CD4-positive, alpha-beta T cell treated with Interleukin-21 for 1 hour (primary cell): ENCODE measurements at regions not wholly inside any gene's neighbourhood (a gene's known extent, or its start where the extent isn't known, plus 50 kb on each side); places are given as distances from the start of the nearest gene placed in this dataset.

Experiments used
- DNase-seq: peaks from one replicate; pipeline ENCODE4 v3.0.0-alpha.2; 2020

DNA sequence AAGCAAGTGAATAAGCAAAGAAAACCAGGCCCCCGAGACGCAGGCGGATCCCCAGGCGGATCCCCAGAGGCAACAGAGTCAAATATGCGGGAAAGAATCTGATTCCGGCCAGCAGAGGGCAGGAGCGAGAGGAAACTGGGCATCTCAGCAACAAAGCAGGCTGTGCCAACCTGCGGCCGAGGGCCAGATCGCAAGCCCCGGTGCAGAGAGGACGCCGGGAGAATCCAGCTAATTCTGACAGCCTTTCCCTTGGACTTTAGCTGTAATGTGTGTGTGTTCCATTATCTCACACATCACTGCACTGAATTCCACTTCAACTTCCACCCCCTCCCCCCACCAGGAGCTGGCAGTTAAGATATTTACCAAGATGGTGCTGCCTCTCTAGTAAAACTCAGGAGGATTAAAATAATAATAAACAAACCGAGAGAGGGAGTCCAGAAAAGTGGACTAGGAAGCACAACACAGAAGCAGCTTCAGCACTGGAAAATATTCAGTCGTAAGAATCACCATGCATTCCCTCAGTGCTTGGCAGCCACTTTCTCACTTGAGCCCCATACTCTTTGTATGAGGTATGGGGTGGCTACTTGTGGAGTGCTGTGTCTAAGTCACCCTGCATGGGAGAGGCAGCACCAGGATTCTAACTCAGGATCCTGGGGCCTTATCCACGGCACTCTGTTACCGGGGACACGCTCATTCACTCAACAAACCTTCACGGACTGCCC is 66.2 kb upstream of the SNX9 start:
- peak; percentile 79 for DNase-seq

DNA sequence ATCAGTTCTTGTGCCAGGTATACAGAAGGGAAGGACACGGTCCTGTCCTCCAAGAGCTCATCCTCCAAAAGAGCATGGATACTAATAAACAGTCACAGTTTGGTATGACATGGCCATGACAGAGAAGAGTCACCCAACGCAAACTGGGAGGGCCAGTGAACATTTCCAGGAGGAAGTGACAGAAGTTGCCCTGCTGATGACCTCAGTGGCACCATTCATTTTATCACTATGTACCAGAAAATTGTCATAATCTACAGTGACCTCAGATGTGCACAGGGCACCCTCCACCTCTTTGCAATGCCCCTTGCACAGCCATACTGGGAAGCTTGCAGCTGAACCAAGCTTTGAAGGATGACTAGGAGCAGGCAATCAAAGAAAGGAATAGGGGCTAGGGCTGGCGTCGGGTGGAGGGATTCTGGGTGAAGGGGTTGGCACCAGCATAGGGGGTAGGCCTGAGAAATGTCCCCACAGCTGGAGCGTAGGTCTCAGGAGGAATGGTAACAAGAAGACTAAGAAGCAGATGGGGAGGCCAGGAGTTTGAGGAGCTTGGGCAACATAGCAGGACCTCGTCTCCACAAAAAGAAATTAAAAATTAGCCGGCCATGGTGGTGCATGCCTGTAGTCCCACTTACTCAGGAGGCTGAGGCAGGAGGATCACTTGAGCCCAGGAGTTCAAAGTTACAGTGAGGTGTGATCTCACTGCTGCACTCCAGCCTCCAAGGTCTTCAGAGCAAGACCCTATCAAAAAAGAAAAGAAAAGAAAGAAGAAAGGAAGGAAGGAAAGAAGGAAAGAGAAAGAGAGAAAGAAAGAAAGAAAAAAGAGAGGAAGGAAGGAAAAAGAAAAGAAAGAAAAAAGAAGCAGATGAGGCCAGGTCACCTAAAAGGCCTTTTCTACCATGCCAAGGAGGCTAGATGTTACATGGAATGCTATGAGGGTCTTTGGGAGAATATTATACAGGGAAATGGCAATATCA is 65.3 kb upstream of the SNX9 start:
- no peak for DNase-seq

DNA sequence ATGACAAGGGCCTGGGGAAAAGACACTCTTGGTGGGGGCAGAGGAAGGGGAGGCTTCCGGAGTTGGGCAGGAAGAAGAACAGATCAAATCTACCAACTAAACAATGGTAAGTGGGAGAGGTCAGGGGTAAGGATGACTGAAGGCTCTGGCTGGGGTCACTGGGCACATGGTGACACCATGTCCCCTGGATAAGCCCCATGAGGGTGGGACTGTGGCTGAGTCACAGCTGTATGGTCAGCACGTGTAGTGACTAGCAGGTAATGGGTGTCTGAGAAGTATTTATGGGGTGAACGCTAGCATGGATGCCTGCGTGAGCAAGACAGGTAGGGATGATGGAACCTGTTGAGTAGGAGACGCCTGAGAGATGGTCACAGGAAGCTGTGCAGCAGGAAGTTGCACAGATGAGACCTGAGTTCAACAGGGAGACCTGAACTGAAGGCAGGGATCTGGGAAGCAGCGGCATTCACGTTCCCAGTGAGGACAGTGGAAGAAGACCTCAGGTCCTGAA is 64.5 kb upstream of the SNX9 start:
- DNase-seq, result no peak

DNA sequence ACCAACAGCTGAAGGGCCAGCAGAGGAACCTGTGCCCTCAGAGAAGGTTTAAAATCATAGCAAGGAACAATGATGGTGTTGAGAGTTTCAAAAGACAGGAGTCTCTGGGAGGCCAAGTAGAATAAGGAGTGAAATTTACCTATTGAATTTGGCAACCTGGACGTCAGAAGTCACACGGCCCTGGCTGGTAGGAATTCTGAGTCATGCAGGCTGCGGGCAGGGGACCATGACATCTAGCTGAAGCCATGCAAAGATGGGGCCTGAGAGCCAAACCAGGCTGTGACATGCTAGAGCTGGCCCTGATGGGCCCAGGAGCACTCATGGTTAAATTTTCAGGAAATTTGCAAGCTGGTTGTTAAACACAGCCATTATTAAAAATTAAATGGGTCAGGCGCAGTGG is 64.0 kb upstream of the SNX9 start:
- no peak for DNase-seq

DNA sequence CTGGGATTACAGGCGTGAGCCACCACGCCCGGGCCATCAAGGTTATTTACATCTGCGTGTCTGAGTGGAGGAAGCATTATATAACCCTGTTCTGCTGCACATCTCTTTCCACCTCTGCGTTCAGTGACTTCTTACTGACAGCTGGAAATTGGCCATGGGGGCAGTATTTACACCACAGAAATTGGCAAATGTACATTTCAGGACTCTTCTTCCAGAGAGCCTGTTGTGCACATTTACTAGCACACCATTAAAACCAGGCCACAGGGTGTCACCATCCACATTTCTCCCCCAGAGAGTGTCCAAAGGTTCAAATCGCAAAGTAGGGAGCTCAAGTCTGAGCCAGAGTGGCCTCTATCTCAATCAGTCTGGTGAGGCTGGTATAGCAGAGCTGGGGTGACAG is 62.9 kb upstream of the SNX9 start:
- DNase-seq, result no peak

DNA sequence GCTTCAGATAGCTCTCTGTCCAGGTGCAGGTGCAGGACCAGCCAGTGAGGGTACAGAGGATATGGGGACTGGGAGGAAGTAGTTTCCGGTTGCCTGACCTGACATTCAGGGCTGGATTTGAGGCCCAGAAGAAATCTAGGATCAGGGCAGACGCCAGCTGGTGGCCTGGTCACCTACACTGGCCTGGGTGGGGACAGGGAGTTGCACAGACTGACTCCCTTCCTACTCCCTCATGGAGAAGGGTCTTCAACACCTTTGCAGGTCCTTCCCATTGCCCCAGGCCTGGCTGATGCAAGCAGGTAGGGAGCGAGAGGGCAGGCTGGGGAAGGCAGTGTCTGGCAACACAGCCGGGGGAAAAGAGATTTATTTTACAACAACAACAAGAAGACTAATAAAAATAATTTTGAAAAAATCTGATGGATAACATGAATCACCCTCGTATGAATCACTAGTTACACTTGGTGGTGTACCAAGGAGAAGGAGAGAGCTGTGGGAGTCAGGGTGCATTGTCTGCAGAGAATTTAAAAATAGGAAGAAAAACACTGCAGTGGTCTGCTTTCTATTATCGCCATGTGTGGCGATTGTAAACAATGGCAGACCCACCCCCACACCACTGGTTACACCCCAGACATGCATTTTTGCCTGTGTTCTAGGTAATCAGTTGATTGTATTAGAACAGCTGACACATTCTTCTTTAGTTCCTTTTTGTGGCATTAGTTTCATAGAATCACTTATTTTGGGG is 62.3 kb upstream of the SNX9 start:
- DNase-seq, result no peak

DNA sequence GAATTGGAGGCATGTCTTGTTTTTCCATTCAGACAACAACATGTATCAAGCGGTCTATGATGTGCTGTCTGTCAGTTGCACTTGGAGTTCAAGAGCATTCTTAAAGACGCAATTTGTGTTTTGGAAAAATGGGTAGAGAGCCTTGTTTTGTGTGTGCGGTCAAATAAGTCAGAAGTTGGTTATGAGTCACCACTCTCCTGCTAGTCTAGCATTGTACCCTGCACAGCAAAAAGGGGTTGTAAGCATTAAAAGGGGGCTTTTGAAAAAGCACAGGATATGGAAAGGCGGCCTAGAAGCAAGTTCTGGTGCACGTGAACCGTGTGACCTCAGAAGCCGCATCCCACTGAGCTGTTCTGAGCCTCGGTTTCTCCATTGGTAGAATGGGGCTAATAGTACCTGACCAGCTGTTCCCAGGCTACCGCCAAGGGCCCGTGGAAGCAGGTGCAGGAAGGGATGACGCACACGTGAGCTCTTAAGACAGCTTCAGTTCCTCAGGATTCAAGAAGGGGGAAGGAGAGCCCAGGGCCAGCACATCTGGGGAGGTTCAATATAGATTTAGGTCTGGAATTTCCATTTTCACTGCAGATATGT is 61.6 kb upstream of the SNX9 start:
- DNase-seq, result peak; percentile 55

DNA sequence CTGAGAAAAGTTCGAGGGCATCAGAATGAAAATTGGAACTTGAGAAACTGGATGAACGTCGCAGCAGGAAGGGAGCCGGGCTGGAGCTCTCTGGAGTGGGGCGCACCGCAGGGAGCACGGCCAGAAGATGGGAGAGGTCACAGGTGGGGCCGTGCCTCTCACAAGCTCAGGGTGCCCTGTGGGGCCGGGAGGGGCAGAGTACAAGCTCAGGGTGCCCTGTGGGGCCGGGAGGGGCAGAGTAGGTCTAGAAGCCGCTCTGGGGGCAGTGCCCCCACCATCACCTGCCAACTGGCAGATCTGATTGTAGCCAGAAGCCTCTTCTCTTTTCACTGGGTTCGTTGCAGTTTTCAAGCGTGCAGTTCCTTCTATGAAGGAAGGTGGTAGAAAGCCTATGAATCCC is 61.1 kb upstream of the SNX9 start:
- no peak for DNase-seq

DNA sequence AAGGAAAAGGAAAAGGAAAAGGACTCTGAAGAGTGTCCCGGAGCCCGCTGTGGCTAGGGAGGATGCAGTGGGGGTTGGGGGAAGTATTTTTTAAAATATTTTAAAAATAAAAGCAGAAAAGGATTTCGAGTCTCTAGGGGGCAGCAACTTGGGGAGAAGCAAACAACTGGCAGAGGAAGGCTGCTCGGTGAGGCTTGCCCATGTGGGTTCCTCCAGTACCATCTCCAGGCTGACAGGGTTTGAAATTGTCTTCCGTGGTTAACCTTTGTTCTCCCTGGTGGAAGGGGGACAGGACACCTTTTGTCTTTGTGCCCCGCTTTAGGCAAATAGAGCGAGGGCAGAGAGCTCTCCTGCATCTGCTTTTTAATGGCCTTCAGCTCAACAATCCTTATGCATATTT is 60.4 kb upstream of the SNX9 start:
- peak; percentile 26 for DNase-seq

DNA sequence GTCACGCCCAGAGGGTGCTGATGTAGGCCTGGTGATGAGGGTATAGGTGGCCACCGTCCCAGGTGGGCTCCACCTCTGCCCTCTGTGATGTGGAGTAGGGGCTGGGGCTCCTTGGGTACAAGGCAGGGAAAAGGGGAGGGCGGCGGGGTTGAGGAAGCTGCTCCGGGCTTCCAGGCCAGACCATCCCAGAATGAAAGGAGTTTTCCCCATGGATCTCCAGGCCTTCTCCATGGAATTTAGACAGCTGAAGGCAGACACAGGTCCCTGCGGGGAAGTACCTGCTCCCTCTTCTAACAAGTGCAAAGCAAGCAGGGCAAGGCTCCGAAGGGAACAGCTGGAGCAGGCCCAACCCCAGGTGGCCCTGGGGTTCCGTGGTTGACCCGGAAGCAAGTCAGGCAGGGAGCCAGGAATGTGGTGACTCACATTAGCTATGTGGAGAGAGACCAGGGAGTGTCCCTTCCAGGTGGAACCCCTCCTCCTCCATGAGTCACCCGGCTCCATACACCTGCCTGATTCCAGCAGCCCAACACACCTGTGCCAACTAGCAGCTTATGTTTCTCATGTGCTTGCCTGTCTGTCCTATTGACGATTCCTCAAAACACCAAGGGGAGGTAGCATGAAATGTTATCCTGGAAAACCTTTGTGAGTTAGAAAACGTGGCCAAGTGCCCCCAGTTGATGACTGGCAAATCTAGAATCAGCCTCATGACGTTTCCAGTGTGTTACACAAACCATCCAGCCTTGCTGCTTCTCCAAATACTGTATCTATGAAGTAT is 59.7 kb upstream of the SNX9 start:
- DNase-seq, result no peak

DNA sequence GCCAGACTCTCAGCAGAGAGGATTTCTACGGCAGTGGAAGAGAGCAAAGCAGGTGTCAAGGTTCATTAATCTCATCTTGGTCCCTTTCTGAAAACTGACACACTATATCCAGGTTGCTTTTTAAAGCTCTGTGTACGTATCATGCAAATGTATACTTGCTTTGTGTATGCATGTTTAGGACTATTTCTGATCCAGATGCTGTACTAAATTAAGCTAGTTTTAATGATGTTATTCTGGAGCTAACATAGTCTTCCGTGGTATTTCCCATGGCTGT is 59.2 kb upstream of the SNX9 start:
- no peak for DNase-seq

DNA sequence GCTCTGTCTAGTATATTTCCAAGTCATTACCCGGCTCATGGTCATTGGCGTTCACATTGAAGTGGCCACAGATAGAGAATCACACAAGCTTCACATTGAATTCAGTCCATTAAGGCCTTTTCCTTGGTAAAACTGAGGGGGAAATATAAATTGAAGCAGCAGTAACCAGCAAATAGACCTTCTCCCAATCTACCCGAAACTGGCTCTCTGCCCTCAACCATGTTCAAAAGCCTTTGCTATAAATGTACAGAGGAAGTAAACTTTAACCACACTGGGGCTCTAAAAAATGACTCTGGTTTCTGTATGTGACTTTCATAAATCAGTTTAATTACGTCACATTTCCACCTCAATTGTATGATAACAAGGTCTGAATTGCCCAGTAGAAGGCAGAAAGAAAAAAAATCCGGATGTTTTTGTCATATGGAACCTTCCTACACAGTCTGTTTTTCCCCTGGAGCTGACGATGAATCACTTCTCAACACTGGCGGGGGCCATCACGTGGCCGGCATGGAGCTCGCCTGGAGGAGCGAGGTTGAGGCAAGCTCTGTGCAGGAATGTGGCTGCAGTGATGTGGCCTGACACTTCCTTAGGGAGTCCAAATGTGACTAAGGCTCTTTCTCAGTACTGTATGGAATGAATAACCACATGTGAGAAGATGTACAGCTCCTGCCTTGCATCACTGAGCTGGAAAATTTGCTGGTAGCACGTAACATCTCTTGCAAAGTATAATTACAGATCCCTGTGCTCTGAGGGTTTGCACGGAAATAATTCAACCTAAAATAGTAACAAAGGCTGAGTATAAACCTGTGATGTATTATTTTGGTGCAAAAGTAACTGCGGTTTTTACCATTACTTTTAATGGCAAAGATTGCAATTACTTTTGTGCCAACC is 58.6 kb upstream of the SNX9 start:
- peak; percentile 84 for DNase-seq

DNA sequence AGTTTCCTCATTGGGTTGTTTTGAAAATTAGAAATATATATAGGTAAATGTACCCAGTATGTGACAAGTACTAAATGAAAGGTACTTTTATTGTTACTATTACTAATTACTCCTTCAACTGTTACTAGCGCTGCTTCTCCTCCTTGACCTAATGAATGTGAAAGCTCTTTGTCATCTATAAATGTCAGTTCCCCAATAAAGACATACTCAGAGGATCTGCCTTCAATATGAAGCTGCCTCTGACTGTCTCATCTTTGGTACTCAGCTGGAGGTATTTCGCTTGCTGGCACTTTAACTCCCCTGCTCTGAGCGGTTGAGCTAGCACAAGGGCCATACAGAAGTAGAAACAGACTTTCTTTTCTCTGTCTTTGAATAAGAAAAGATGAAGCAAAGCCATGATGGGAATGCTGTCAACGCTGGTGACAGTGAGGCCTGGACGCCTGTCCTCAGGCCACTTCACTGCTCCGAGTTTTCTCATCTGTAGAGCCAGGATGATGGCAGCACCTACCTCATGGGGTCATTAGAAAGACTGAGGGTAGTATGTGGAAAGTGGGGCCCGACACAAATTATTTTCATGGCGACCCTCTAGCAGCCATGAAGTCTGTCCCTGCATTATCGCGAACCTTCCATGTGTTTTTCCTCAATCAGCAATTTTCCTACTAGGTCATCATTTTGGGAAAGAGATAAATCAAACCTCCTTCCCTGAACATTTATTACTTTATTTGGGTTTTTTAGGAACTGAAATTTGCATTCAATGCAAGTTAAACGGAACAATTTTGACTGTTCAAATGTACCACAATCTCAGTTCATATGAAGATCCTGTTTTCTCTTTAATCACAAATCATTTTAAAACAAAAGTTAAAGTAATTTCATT is 55.9 kb upstream of the SNX9 start:
- DNase-seq, result no peak

DNA sequence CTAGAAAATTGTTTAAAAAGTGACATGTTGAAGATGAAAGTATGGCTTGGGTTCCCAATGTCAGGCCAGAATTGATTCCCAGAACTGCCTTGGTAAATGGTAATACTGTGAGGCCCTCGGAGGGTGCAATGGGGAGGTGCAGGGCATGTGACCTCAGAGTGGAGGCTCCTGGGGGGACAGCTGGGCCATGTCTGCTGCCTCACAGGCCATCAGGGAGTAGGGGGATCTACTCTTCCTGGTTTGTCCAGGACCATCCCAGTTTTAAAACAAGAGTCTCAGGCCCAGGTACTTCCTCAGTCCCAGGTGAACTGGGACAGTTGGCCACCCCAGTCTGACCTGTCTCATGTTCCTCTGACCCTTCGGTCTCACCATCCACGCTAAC is 55.3 kb upstream of the SNX9 start:
- no peak for DNase-seq

DNA sequence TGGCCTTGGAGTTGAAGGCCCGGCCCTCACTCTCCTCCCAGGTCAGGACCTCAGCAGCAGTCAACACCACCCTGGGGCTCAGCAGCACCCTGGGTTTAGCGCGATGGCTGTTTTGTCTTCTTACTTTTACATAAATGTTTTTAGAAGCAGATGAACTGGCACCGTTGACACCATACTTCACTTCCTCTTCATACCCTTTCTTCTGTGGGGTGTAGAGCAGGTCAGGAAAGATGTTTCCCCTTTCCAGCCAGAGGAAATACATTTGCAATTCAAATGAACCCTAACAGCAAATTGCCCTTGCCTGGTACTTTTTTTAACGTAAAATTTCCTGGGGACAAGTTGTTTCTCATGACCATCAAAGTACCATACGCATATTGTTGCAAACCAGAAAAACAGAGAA is 54.7 kb upstream of the SNX9 start:
- DNase-seq, result peak; percentile 22

DNA sequence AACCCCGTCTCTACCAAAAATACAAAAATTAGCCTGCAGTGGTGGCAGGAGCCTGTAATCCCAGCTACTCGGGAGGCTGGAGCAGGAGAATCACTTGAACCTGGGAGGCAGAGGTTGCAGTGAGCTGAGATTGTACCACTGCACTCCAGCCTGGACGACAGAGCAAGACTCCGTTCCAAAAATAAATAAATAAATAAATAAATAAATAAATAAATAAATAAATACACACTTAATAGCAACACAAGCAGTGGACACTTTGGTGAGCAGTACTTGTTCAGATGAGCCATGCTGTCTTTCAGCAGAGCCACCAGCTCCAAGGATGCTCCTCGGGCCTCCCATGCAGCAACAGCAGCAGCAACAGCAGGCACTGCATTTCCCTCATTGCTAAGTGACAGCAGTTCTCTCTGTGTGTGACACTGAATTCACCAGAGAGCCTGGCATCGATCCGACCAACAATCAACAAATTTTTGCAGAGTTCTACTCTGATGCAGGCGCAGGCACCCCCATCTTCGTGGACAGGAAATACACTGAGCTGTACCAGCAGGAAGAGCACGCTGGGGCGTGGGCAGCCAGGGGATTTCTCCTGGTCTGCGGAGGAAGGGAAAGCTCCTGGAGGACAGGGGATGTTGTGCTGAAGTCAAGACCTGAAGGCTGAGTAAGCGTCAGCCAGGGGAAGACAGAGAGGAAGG is 54.0 kb upstream of the SNX9 start:
- no peak for DNase-seq

DNA sequence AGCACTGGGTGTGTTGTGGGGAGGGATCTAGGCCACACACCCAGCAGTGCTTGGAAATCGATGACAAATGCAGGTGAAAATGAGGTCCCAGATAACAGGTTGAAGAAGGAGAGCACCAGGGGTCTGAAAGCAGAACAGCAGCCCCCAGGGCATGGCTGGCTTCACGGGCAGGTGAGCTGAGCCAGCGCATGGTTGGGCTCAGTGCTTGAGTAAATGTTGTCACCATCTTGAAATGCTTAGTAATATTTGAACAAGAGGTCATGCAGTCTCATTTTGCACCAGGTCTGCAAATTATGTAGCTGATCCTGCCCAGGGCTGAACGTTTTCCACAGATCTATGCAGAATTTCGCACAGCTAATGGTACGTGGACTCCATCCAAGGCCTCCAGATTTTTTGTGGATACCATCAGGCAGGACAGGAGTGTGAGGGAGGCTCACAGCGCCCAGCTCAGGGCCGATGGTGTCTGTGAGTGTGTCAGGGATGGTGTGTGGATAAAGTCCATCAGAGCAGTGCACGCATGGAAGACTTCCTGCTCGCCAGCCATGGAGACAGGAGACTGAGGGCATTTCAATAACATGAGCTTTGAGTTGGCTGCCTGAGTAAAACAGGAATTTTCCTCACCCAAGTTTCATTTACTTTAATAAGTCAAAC is 53.1 kb upstream of the SNX9 start:
- no peak for DNase-seq

DNA sequence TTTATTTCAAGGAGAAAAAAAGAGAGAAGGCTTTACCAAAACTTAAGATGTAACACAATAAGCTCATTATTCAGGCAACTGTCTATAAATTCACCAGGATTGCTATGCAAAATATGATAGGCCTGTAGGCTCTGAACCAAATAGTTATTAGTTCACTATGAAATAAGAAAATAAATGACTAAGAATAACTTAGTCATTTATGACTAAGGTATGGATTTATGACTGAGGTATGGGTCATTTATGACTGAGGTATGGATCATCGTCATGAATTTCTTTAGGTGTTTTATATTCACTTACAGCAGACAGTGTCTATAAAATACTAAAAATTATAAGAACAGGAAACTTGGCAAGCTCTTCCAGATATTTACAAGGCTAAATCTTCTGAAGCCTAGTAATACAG is 52.1 kb upstream of the SNX9 start:
- DNase-seq, result no peak

DNA sequence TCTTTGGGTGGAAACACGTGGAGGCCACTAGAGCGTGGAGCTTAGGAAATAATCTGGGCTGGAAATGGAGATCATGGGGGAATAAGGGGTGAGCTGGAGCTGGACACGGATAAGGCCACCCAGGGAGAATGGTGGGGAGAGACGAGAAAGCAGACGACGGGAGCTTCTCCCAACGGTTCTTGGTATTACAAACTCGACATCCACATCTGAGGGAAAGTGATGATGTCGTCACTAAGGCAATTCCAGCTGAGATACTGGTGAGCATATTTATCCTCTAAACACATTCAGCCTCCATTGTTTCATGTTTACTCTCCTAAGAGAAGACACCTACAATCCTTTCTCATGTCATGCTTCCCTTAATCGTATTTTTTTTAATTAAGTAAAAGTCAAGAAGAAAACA is 50.2 kb upstream of the SNX9 start:
- DNase-seq, result no peak
